Gastrocnemius medialis (tissue), 4 donors: ENCODE measurements at regions not wholly inside any gene's neighbourhood (a gene's known extent, or its start where the extent isn't known, plus 50 kb on each side); places are given as distances from the start of the nearest gene placed in this dataset.
"Not testable (repeated sequence)": the region's sequence is repeated elsewhere in the genome, so short reads cannot be mapped to it uniquely, and the experiment has no call there.

ENCODE experiments used
- ATAC-seq, 2 donors: fragments of 150-250 bp; one replicate each; pipeline ENCODE4 v1.9.1; 2016
- DNase-seq, 2 donors: peaks; one replicate each; pipeline ENCODE4 v3.0.0-alpha.2; 2019
- H3K27ac ChIP-seq, 4 donors: fragments of 200-600 bp; sonication (generic); 1 replicate in 1 of 4; 2 replicates in 3 of 4; pipeline ENCODE4 v1.5.1; 2016 to 2018; ENCODE audit warnings: mild to moderate bottlenecking in 2 of 4, moderate library complexity in 1 of 4
- H3K27me3 ChIP-seq, 3 donors: fragments of 200-600 bp; sonication (generic) in 2 of 3; 1 replicate in 1 of 3; 2 replicates in 2 of 3; pipeline versions ENCODE4 v1.5.1 to v1.6.0; 2016 to 2019; ENCODE audit warnings: mild to moderate bottlenecking in 1 of 3, moderate library complexity in 1 of 3
- H3K36me3 ChIP-seq, 2 donors: fragments of 200-600 bp; sonication (generic) in 1 of 2; one replicate each; pipeline ENCODE4 v1.5.1; 2017 to 2018
- H3K4me1 ChIP-seq, 2 donors: fragments of 200-600 bp; sonication (generic) in 1 of 2; one replicate each; pipeline ENCODE4 v1.5.1; 2016 to 2017; ENCODE audit warnings: mild to moderate bottlenecking in 2 of 2
- H3K4me3 ChIP-seq, 4 donors: fragments of 200-600 bp; sonication (generic) in 3 of 4; 1 replicate in 1 of 4; 2 replicates in 3 of 4; pipeline ENCODE4 v1.5.1; 2016 to 2019; ENCODE audit warnings: mild to moderate bottlenecking in 2 of 4
- H3K9me3 ChIP-seq, 3 donors: fragments of 200-600 bp; sonication (generic) in 2 of 3; 1 replicate in 1 of 3; 2 replicates in 2 of 3; pipeline ENCODE4 v1.5.1; 2016 to 2019
- POLR2A ChIP-seq, 2 donors: fragments of 450-650 bp; IDR thresholded peaks; one replicate each; pipeline ENCODE4 v1.6.1; 2017; ENCODE audit warnings: antibody characterized with exemption in 2 of 2, mild to moderate bottlenecking in 2 of 2, moderate library complexity in 2 of 2
- in situ Hi-C, 4 donors: fragments of 200-750 bp; cut with MboI; loops; one replicate each; pipeline versions ENCODE4 v1.15.0 to v1.8.0; 2017; ENCODE audit warnings: low sequenced_read_pairs in 4 of 4
- intact Hi-C: fragments of 100-400 bp; cut with DNase I; formaldehyde crosslinking; loops from one replicate; pipeline ENCODE4 v1.15.1; 2023; ENCODE audit warnings: low total_unique reads
- microRNA counts, 2 donors: library from miRNA; unstranded; fragments of <30 nt; microRNA quantifications; one replicate each; lab custom pipeline; 2016
- microRNA-seq, 2 donors: library from miRNA; unstranded; fragments of <30 nt; microRNA quantifications; one replicate each; pipeline ENCODE4, GENCODE V29; 2016; ENCODE audit warnings: borderline replicate concordance in 2 of 2
- TF ChIP-seq, protein P1 (sequence below), 5 experiments: fragments of 450-650 bp in 3 of 5; fragments of 200-600 bp in 2 of 5; sonication (generic) in 2 of 5; IDR thresholded peaks in 4 of 5; conservative IDR thresholded peaks in 1 of 5; 1 replicate in 4 of 5; 2 replicates in 1 of 5; pipeline ENCODE4 v1.5.1; 2016 to 2019; ENCODE audit warnings: antibody characterized with exemption in 5 of 5, mild to moderate bottlenecking in 3 of 5, moderate library complexity in 3 of 5

DNA sequence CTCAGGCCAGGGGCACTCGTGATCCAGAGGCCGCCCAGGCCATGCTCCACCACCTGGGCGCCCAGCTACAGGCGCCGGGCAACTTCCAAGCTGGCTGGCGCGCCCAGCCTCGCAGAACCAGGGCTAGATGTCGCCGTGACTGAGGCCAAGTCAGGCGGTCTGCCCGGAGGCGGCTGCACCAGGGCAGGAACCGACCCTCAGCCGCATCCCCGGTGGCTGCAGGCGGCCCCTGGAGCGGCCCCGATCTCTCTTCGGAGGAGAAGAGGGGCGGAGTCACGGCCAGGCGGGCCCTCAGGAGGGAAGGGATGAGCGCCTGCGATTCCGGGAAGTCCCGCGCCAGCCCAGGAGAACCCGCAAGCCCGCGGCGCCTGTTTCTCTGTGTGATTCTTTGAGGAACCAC is 63.2 kb upstream of the GPR39 start:
- ATAC-seq, H3K27ac ChIP-seq, H3K27me3 ChIP-seq, H3K9me3 ChIP-seq, DNase-seq, in situ Hi-C loops, H3K4me1 ChIP-seq, intact Hi-C loops, H3K36me3 ChIP-seq: not testable (repeated sequence)
- peak overlapping the region; percentile 50 to 60 (median 56) for H3K4me3 ChIP-seq

DNA sequence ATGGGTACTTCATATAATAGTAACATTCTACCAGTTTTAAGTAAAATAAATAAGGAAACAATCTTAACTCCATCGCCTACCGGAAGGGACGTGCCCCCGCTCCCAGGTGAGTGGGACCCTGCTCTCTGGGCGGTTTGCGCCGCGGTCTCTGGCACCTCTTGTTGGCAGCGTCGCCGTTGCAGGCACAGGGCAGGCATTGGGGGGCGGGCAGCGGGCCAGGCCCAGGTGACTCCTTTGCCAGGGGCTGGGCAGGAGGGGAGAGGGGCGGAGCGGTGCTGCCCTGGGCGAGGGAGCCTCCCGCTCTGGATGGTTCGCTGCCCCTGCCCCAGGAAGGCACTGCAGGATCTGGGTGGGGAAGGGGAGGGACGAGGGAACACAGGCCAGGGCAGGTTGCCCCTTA is 55.6 kb upstream of the GPR39 start:
- H3K4me1 ChIP-seq, DNase-seq, H3K9me3 ChIP-seq, H3K27me3 ChIP-seq, H3K27ac ChIP-seq, in situ Hi-C loops, ATAC-seq, intact Hi-C loops, H3K36me3 ChIP-seq, H3K4me3 ChIP-seq: not testable (repeated sequence)

DNA sequence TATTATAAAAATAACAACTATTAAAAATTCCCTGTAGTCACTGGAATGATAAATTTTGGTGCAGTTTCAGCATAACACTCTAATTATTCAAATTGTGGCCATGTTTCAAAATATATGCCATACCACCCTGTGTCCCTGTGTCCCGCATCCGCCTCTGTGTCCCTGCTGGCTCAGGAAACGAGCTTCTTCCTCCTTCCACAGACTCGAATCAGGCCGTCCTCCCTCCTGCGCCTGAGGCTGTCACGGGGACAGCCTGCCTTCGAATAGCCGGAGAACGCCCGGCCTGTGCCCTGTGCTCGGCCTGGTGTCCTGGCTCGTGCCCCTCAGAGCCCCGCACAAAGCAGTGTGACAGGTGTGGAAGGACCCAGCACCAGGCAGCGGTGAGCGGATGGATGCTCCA is 55.1 kb upstream of the GPR39 start:
- H3K4me1 ChIP-seq, H3K36me3 ChIP-seq, H3K27me3 ChIP-seq, intact Hi-C loops, ATAC-seq, H3K27ac ChIP-seq, in situ Hi-C loops, DNase-seq, H3K9me3 ChIP-seq, H3K4me3 ChIP-seq: not testable (repeated sequence)

DNA sequence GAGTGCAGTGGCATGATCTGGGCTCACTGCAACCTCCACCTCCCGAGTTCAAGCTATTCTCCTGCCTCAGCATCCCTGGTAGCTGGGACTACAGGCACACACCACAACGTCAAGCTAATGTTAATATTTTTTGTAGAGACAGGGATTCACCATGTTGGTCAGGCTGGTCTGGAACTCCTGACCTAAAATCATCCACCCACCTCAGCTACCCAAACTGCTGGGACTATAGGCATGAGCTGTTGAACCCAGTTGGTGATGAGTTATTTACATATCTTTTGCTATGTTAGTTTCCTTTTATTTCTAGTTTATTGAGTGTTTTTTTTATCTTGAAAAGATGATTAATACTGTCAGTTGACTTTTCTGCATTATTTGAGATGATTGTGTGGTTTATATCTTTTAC is 53.3 kb upstream of the GPR39 start:
- intact Hi-C loops, H3K9me3 ChIP-seq, DNase-seq, ATAC-seq, H3K27me3 ChIP-seq, H3K27ac ChIP-seq, in situ Hi-C loops, H3K36me3 ChIP-seq, H3K4me1 ChIP-seq, H3K4me3 ChIP-seq: not testable (repeated sequence)

DNA sequence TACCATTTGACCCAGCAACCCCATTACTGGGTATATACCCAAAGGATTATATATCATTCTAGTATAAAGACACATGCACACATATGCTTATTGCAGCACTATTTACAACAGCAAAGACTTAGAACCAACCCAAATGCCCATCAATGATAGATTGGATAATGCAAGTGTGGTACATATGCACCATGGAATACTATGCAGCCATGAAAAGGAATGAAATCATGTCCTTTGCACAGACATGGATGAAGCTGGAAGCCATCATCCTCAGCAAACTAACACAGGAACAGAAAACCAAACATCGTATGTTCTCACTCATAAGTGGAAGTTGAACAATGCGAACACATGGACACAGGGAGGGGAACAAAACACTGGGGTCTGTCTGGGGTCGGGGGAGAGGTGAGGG is 50.6 kb upstream of the GPR39 start:
- intact Hi-C loops, H3K4me3 ChIP-seq, H3K27me3 ChIP-seq, DNase-seq, H3K27ac ChIP-seq, H3K4me1 ChIP-seq, H3K36me3 ChIP-seq, ATAC-seq, in situ Hi-C loops, H3K9me3 ChIP-seq: not testable (repeated sequence)

DNA sequence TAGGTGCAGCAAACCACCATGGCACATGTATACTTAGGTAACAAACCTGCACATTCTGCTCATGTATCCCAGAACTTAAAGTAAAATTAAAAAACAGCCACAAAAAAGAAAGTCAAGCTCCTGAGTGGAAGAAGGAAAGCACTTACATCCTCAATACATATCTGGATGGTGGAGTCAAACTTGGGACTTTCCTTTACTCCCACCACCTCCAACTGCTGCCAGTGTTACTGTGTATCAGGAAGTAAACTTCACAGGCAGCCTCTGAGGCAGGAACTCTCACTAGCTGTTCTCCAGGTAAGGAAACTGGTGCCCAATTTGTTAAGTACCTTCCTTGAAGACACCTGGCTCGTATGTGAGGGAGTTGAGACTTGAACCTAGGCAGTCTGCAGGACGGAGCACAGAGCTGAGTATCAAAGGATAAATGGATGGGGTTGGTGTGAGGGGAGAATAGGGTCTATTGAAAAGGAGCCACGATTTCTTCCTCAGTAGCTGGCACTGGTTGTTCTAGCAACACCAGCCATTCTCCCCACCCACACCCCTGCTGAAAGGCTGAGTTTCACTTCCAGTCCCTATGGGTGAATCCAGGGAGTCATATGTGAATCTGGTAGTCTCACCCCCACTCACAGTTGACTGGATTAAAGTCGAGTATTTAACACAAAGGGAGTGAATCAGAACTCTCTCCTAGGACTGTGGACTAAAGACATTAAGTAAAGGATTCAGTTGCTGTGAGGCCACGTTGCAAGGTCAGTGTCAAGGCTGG is 50.0 kb upstream of the GPR39 start:
- Histone ChIP-seq H3K9me3 (no peaks in the 10 kb centered on the region), H3K36me3 (no peaks in the 10 kb centered on the region), H3K27me3 (no peaks in the 10 kb centered on the region), H3K4me1 (no peaks in the 10 kb centered on the region), H3K27ac (no peak overlapping the region), H3K4me3 (no peak overlapping the region)
- intact Hi-C loops (no loop called here), in situ Hi-C loops (no loop called here)
- no peak for TF ChIP-seq POLR2A (IDR thresholded peaks at IDR 0.05)
- TF ChIP-seq, protein P1, sequence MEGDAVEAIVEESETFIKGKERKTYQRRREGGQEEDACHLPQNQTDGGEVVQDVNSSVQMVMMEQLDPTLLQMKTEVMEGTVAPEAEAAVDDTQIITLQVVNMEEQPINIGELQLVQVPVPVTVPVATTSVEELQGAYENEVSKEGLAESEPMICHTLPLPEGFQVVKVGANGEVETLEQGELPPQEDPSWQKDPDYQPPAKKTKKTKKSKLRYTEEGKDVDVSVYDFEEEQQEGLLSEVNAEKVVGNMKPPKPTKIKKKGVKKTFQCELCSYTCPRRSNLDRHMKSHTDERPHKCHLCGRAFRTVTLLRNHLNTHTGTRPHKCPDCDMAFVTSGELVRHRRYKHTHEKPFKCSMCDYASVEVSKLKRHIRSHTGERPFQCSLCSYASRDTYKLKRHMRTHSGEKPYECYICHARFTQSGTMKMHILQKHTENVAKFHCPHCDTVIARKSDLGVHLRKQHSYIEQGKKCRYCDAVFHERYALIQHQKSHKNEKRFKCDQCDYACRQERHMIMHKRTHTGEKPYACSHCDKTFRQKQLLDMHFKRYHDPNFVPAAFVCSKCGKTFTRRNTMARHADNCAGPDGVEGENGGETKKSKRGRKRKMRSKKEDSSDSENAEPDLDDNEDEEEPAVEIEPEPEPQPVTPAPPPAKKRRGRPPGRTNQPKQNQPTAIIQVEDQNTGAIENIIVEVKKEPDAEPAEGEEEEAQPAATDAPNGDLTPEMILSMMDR (IDR thresholded peaks at IDR 0.05 in 4 of 5, conservative IDR thresholded peaks at IDR 0.05 in 1 of 5) = no peak
- no peak for ATAC-seq
- DNase-seq = no peak

MicroRNAs encoded in the stretch of these regions (microRNA counts, 767-probe panel; counts per million panel counts)
- microRNA hsa-miR-663b (lab: Ali Mortazavi, UCI) = 356 to 448 counts per million in 2 donors

Small RNA genes in the stretch of these regions (microRNA-seq; reads per million reads assigned to microRNA genes)
- 0 reads per million in 2 donors for gene MIR663B
